Lower leg skin (tissue), 4 donors: ENCODE measurements at regions not wholly inside any gene's neighbourhood (a gene's known extent, or its start where the extent isn't known, plus 50 kb on each side); places are given as distances from the start of the nearest gene placed in this dataset.

Source experiments
- DNase-seq, 2 donors: peaks; one replicate each; pipeline ENCODE4 v3.0.0-alpha.2; 2019; ENCODE audit warnings: low spot score in 2 of 2
- H3K4me3 ChIP-seq: fragments of 200-600 bp; sonication (generic); 2 replicates; pipeline ENCODE4 v1.5.1; 2017; ENCODE audit warnings: mild to moderate bottlenecking, low read depth; ENCODE audit not compliant: poor library complexity, severe bottlenecking
- POLR2A ChIP-seq, 2 donors: fragments of 450-650 bp; IDR thresholded peaks; one replicate each; pipeline ENCODE4 v1.6.1; 2016 to 2017; ENCODE audit warnings: antibody characterized with exemption in 2 of 2, mild to moderate bottlenecking in 1 of 2, moderate library complexity in 1 of 2
- WGBS, 2 donors: methylation state at CpG; one replicate each; pipeline ENCODE4 v1.1.5; 2018; 5-methylcytosine and 5-hydroxymethylcytosine counted together
- intact Hi-C: fragments of 100-400 bp; cut with DNase I; formaldehyde crosslinking; loops from one replicate; pipeline ENCODE4 v1.15.0; 2023; ENCODE audit warnings: low total_unique reads
- TF ChIP-seq, protein P1 (sequence below), 3 donors: fragments of 450-650 bp; IDR thresholded peaks; one replicate each; pipeline ENCODE4 v1.5.1; 2016; ENCODE audit warnings: antibody characterized with exemption in 3 of 3, mild to moderate bottlenecking in 3 of 3, moderate library complexity in 2 of 3

DNA sequence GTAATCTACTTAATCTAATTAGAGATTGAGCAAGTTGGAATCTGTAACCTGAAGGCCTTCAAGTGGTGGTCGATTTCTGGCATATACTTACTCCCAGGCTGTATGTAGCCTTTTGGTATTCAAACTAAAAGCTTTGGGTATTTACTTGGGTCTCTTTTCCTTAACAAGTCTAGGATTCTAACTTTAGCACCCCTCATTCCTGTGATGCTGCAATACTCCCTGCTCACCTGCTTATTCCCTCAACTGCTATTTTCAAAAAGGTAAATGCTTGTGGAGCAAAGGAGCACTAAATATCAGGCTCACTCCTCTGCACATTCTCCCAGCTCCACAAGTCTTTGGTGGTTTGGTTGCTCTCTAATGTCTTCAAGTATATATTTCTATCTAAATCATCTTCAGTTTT lies 68.0 kb upstream of the CYYR1 start:
- intact Hi-C loops, result no loop called here
- no peak for DNase-seq
- 61 to 78% methylated on average over 1 of the region's 1 CpG for WGBS, 2 donors
- no peak overlapping the region for H3K4me3 ChIP-seq
- no peak for TF ChIP-seq POLR2A (IDR thresholded peaks at IDR 0.05)
- TF ChIP-seq, protein P1, sequence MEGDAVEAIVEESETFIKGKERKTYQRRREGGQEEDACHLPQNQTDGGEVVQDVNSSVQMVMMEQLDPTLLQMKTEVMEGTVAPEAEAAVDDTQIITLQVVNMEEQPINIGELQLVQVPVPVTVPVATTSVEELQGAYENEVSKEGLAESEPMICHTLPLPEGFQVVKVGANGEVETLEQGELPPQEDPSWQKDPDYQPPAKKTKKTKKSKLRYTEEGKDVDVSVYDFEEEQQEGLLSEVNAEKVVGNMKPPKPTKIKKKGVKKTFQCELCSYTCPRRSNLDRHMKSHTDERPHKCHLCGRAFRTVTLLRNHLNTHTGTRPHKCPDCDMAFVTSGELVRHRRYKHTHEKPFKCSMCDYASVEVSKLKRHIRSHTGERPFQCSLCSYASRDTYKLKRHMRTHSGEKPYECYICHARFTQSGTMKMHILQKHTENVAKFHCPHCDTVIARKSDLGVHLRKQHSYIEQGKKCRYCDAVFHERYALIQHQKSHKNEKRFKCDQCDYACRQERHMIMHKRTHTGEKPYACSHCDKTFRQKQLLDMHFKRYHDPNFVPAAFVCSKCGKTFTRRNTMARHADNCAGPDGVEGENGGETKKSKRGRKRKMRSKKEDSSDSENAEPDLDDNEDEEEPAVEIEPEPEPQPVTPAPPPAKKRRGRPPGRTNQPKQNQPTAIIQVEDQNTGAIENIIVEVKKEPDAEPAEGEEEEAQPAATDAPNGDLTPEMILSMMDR (IDR thresholded peaks at IDR 0.05), result no peak

DNA sequence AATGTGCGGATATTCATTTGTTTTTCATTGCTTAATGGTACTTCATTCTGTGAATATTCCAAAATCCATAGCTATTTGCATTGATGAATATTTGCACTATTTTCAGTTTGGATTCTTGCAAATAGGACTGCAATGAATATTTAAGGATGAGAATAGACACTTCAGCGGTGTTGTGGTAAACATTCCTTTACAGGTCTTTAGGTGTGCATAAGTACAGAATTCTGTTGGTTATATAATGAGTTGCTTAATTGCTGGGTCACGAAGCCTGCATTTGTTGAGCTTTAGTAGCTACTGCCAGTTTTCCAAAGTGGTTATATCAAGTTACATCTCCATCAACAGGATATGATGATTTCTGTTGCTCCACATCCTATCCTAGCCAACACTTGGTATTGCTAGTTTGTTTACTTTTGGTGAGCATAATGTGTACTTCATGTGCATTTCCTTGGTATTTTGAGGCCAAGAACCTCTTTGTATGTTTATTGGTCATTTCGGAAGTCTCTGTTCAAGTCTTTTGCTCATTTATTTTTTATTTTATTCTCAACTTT lies 64.2 kb upstream of the CYYR1 start:
- TF ChIP-seq, protein P1 (IDR thresholded peaks at IDR 0.05), result no peak
- TF ChIP-seq POLR2A (IDR thresholded peaks at IDR 0.05), result no peak
- DNase-seq, result no peak
- 63 to 70% methylated on average over 4 of the region's 4 CpGs for WGBS, 2 donors
- intact Hi-C loops, result no loop called here
- H3K4me3 ChIP-seq, result no peak overlapping the region

DNA sequence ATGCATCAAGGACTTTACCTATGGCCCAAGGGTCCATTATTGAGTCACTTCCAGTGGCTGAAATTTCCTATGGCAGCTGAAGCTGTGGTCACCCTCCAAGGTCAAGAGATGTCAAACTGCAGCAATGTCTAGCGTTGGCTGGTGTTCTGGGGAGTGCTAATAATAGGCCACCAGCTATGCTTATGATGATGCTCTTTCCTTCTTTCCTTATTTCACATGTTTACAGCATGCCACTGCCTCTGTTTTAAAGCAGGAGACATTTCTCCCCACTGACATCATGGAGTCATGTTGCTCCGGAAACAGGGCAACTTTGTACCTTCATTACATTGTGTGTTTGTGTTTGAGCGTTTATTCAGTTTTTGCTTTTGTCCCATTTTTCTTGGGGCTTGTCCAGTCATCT lies 62.6 kb upstream of the CYYR1 start:
- DNase-seq, result no peak
- intact Hi-C loops, result no loop called here
- TF ChIP-seq, protein P1 (IDR thresholded peaks at IDR 0.05), result no peak
- TF ChIP-seq POLR2A (IDR thresholded peaks at IDR 0.05), result no peak
- H3K4me3 ChIP-seq, result no peak overlapping the region
- WGBS, 2 donors, result 75 to 77% methylated on average over 3 of the region's 3 CpGs

DNA sequence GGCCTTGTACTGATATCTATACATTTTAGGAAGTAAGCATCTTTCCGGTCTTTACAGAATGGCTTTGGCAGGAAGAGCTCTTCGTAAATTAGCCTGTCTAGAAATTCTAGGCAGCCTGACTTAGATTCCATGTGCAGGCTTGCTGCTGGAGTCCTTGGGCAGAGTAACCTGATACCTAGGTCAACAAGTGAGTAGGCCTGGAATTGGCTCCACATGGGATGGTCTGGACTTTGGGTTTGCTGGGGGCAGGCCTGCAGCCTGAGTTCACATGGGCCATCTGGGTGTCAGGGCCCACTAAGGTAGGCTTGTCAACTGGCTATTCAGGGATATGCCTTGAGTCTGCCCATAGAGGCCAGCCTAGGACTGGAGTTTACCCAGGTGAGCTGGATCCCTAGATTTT lies 59.6 kb upstream of the CYYR1 start:
- H3K4me3 ChIP-seq, result no peak overlapping the region
- TF ChIP-seq POLR2A (IDR thresholded peaks at IDR 0.05), result no peak
- TF ChIP-seq, protein P1 (IDR thresholded peaks at IDR 0.05), result no peak
- 43 to 71% methylated on average over 2 of the region's 2 CpGs for WGBS, 2 donors
- no peak for DNase-seq
- intact Hi-C loops, result no loop called here

DNA sequence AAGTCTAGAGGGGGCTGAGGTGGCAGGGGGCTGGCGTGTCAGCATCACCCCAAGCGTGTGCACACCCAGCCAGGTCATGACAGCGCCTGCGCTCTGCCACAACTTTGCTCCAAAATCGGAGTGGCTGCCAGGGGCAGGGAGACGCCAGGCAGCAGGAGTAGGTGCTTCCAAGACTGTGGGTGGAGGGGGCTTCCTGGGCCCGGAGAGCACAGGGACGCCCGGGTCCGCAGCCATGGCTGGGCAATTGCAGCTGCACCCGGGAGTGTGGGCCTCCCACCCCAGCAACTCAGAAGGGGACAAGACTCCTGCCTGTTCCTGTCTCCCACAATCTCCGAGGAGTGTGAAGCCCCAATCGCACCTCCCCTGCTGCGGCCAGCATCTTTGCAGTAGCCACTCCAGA lies 53.1 kb upstream of the CYYR1 start:
- DNase-seq, result no peak
- TF ChIP-seq, protein P1 (IDR thresholded peaks at IDR 0.05), result no peak
- no peak for TF ChIP-seq POLR2A (IDR thresholded peaks at IDR 0.05)
- no peak overlapping the region for H3K4me3 ChIP-seq
- WGBS, 2 donors, result 85 to 89% methylated on average over 9 of the region's 14 CpGs
- intact Hi-C loops, result no loop called here

DNA sequence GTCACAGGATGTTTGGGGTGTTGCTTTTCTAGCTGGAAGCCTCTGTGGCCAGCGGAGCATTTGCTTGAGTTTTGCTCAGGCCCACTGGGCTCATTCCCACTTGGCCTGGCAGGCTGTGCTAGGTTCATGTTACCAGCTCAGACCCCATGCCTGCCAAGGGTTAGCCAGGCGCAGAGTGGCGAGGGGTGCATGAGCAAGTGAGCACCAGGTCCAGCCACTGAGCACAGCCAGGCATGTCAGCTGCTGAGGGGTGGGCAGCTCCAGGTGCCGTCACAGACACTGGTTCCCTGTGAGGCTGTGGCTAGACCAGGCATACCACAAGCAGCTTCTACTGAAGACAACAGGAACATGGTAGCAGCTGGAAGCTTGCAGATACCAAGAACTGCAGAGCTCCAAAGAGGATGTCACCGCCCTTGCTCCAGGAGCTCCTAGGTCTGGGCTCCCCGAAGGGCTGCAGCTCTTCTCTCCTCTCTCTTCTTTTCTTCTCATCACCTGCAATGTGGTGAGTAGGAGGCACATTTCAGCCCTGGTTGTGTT lies 52.0 kb upstream of the CYYR1 start:
- 60 to 62% methylated on average over 4 to 6 of the region's 6 CpGs for WGBS, 2 donors

More for the DNA sequence above, 52.0 kb upstream of the CYYR1 start:
- no peak for DNase-seq
- intact Hi-C loops, result no loop called here
- H3K4me3 ChIP-seq, result no peak overlapping the region
- no peak for TF ChIP-seq POLR2A (IDR thresholded peaks at IDR 0.05)
- TF ChIP-seq, protein P1 (IDR thresholded peaks at IDR 0.05), result no peak
